Smooth muscle cell (in vitro differentiated cells): ENCODE measurements at regions not wholly inside any gene's neighbourhood (a gene's known extent, or its start where the extent isn't known, plus 50 kb on each side); places are given as distances from the start of the nearest gene placed in this dataset.

Source experiments
- DNase-seq: peaks from one replicate; lab custom pipeline; 2025; ENCODE audit not compliant: unreplicated experiment; lab: John Stamatoyannopoulos, UW
- H2AFZ ChIP-seq: fragments of 200-600 bp; sonication (generic); 2 replicates; pipeline ENCODE4 v1.6.0; 2016; ENCODE audit warnings: antibody characterized with exemption, low read depth, mild to moderate bottlenecking
- H3F3A ChIP-seq: fragments of 200-600 bp; sonication (generic); 2 replicates; pipeline ENCODE4 v1.6.0; 2017; ENCODE audit warnings: antibody characterized with exemption, low read depth
- H3K27ac ChIP-seq: fragments of 200-600 bp; sonication (generic); 2 replicates; pipeline ENCODE4 v1.5.1; 2016; ENCODE audit warnings: low read depth, mild to moderate bottlenecking
- H3K27me3 ChIP-seq: fragments of 200-600 bp; sonication (generic); 2 replicates; pipeline ENCODE4 v1.6.1; 2016; ENCODE audit warnings: low read depth, mild to moderate bottlenecking
- H3K36me3 ChIP-seq: fragments of 200-600 bp; sonication (generic); 2 replicates; pipeline ENCODE4 v1.5.1; 2016; ENCODE audit warnings: low read depth
- H3K4me1 ChIP-seq: fragments of 200-600 bp; sonication (generic); 2 replicates; pipeline ENCODE4 v1.5.1; 2016; ENCODE audit warnings: low read depth
- H3K4me2 ChIP-seq: fragments of 200-600 bp; sonication (generic); 2 replicates; pipeline ENCODE4 v1.6.0; 2016; ENCODE audit warnings: mild to moderate bottlenecking
- H3K4me3 ChIP-seq: fragments of 200-600 bp; sonication (generic); 2 replicates; pipeline ENCODE4 v1.5.1; 2016; ENCODE audit warnings: mild to moderate bottlenecking
- H3K79me2 ChIP-seq: fragments of 200-600 bp; sonication (generic); 2 replicates; pipeline ENCODE4 v1.6.0; 2016; ENCODE audit warnings: low read depth, mild to moderate bottlenecking
- H3K9ac ChIP-seq: fragments of 200-600 bp; sonication (generic); 2 replicates; pipeline ENCODE4 v1.6.0; 2016; ENCODE audit warnings: low read depth
- H3K9me3 ChIP-seq: fragments of 200-600 bp; sonication (generic); replicated peaks from 2 replicates; pipeline ENCODE4 v1.5.1; 2016; ENCODE audit warnings: low read depth
- H4K20me1 ChIP-seq: fragments of 200-600 bp; sonication (generic); 2 replicates; pipeline ENCODE4 v1.6.0; 2016; ENCODE audit warnings: low read depth
- WGBS: methylation state at CpG from one replicate; pipeline ENCODE4 v1.1.7; 2016; ENCODE audit warnings: low lambda C conversion rate; 5-methylcytosine and 5-hydroxymethylcytosine counted together
- TF ChIP-seq, protein P1 (sequence below): fragments of 200-600 bp; sonication (generic); IDR thresholded peaks from 2 replicates; pipeline ENCODE4 v1.5.1; 2017; ENCODE audit warnings: borderline replicate concordance, mild to moderate bottlenecking, antibody characterized with exemption; ENCODE audit not compliant: insufficient read depth, poor library complexity, severe bottlenecking

GRCh38 chr2:19435815-19436214 lies 77.4 kb upstream of the OSR1 start:
- Histone ChIP-seq H3K79me2 (no peaks in the 10 kb centered on the region), H3K9ac (no peak overlapping the region), H3K4me1 (no peaks in the 10 kb centered on the region), H3K4me3 (no peak overlapping the region), H2AFZ (no peak overlapping the region), H3K4me2 (no peak overlapping the region), H3K27ac (no peak overlapping the region), H3F3A (no peaks in the 10 kb centered on the region), H3K27me3 (peaks cover 7% of the 10 kb centered on the region), H3K9me3 (no peaks in the 10 kb centered on the region), H3K36me3 (no peaks in the 10 kb centered on the region), H4K20me1 (no peaks in the 10 kb centered on the region)
- 0% methylated on average over 1 of the region's 1 CpG for WGBS
- TF ChIP-seq, protein P1, sequence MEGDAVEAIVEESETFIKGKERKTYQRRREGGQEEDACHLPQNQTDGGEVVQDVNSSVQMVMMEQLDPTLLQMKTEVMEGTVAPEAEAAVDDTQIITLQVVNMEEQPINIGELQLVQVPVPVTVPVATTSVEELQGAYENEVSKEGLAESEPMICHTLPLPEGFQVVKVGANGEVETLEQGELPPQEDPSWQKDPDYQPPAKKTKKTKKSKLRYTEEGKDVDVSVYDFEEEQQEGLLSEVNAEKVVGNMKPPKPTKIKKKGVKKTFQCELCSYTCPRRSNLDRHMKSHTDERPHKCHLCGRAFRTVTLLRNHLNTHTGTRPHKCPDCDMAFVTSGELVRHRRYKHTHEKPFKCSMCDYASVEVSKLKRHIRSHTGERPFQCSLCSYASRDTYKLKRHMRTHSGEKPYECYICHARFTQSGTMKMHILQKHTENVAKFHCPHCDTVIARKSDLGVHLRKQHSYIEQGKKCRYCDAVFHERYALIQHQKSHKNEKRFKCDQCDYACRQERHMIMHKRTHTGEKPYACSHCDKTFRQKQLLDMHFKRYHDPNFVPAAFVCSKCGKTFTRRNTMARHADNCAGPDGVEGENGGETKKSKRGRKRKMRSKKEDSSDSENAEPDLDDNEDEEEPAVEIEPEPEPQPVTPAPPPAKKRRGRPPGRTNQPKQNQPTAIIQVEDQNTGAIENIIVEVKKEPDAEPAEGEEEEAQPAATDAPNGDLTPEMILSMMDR, result no peak
- DNase-seq, result no peak

GRCh38 chr2:19434413-19434812 lies 76.0 kb upstream of the OSR1 start:
- Histone ChIP-seq H3K9me3 (no peaks in the 10 kb centered on the region), H3K79me2 (no peaks in the 10 kb centered on the region), H3K27ac (no peak overlapping the region), H3K27me3 (peaks cover 7% of the 10 kb centered on the region), H4K20me1 (no peaks in the 10 kb centered on the region), H2AFZ (no peak overlapping the region), H3K4me3 (no peak overlapping the region), H3K4me2 (no peak overlapping the region), H3K9ac (no peak overlapping the region), H3K36me3 (no peaks in the 10 kb centered on the region), H3K4me1 (no peaks in the 10 kb centered on the region), H3F3A (no peaks in the 10 kb centered on the region)
- no peak for DNase-seq
- TF ChIP-seq, protein P1, result no peak

DNA sequence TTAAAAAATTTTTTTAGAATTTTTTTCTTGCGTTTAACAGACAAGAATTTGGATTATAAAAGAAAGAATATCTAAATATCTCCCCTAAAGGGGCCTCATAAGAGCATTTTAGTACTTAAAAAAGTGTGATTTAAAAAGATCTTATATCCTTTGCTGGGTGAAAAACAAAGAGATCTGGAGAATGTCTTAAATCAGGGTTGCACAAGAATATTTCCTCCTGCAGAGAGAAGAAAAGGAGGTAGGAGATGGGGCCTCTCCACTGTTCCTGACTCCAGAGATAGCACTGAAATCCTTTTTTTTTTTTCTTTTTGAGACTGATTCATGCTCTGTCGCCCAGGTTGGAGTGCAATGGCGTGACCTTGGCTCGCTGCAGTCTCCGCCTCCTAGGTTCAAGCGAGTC lies 68.5 kb upstream of the OSR1 start:
- Histone ChIP-seq H3K9me3 (no peaks in the 10 kb centered on the region), H3K4me3 (no peak overlapping the region), H3K4me2 (no peak overlapping the region), H3K27me3 (peaks cover 2% of the 10 kb centered on the region), H3K27ac (no peak overlapping the region), H3K4me1 (no peaks in the 10 kb centered on the region), H3K79me2 (no peaks in the 10 kb centered on the region), H3K9ac (no peak overlapping the region), H3K36me3 (no peaks in the 10 kb centered on the region), H2AFZ (no peak overlapping the region), H4K20me1 (no peaks in the 10 kb centered on the region), H3F3A (no peaks in the 10 kb centered on the region)
- DNase-seq, result no peak
- TF ChIP-seq, protein P1, result no peak
- 94% methylated on average over 6 of the region's 6 CpGs for WGBS

- DNase-seq, result no peak
- no peak overlapping the region for H2AFZ ChIP-seq
- H3K79me2 ChIP-seq, result no peaks in the 10 kb centered on the region
- H3F3A ChIP-seq, result no peaks in the 10 kb centered on the region
- no peaks in the 10 kb centered on the region for H3K9me3 ChIP-seq
- no peaks in the 10 kb centered on the region for H4K20me1 ChIP-seq
- H3K4me1 ChIP-seq, result no peaks in the 10 kb centered on the region
- TF ChIP-seq, protein P1, result no peak
- no peak overlapping the region for H3K9ac ChIP-seq
- H3K27ac ChIP-seq, result no peak overlapping the region
- H3K4me2 ChIP-seq, result no peak overlapping the region
- no peaks in the 10 kb centered on the region for H3K36me3 ChIP-seq
- H3K27me3 ChIP-seq, result peaks cover 6% of the 10 kb centered on the region
- WGBS, result 79% methylated on average over 5 of the region's 5 CpGs
- no peak overlapping the region for H3K4me3 ChIP-seq
These were observed 67.7 kb upstream of the OSR1 start for GRCh38 chr2:19426144-19426543.
